Progenitor cell of endocrine pancreas (in vitro differentiated cells): ENCODE measurements at regions not wholly inside any gene's neighbourhood (a gene's known extent, or its start where the extent isn't known, plus 50 kb on each side); places are given as distances from the start of the nearest gene placed in this dataset.

Source experiments
- DNase-seq: peaks from one replicate; pipeline ENCODE4 v3.0.0; 2021; ENCODE audit warnings: low spot score; ENCODE audit not compliant: unreplicated experiment
- H3K27ac Mint-ChIP-seq: 2 replicates; pipeline ENCODE4 v1.8.0; 2021; ENCODE audit warnings: mild to moderate bottlenecking, moderate library complexity, mixed read lengths
- H3K27me3 Mint-ChIP-seq: 2 replicates; pipeline ENCODE4 v1.8.0; 2021; ENCODE audit warnings: mixed read lengths
- H3K36me3 Mint-ChIP-seq: 2 replicates; pipeline ENCODE4 v1.8.0; 2022; ENCODE audit warnings: mixed read lengths; ENCODE audit not compliant: insufficient read depth
- H3K4me1 Mint-ChIP-seq: 2 replicates; pipeline ENCODE4 v1.8.0; 2021; ENCODE audit warnings: low read depth, mixed read lengths
- H3K4me3 Mint-ChIP-seq: 2 replicates; pipeline ENCODE4 v1.8.0; 2021; ENCODE audit warnings: low read depth, mild to moderate bottlenecking, moderate library complexity, mixed read lengths
- H3K9me3 Mint-ChIP-seq: 2 replicates; pipeline ENCODE4 v1.8.0; 2021; ENCODE audit warnings: low read depth, mixed read lengths
- TF ChIP-seq, protein P1 (sequence below): fragments of 200-600 bp; sonication (generic); IDR thresholded peaks from one replicate; pipeline ENCODE4 v1.5.0; 2021; ENCODE audit warnings: antibody characterized with exemption, mild to moderate bottlenecking; ENCODE audit not compliant: unreplicated experiment

DNA sequence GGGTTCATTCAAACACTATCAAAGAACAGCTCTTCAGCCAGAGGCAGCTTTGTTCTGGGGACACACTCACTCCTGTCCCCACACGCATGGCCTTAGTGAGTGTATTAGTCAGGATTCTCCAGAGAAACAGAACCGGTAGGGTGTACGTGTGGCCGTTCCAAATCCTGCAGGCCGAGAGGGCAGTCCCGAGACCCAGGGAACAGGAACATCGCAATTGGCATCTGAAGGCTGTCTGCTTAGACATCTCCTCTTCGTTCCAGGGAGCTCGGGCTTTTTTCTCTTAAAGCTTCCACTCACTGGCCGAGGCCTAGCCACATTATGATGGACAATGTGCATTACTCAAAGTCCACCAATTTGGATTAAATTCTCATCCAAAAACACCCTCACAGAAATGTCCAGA, 523.3 kb downstream of the GLRX3 start:
- TF ChIP-seq, protein P1, sequence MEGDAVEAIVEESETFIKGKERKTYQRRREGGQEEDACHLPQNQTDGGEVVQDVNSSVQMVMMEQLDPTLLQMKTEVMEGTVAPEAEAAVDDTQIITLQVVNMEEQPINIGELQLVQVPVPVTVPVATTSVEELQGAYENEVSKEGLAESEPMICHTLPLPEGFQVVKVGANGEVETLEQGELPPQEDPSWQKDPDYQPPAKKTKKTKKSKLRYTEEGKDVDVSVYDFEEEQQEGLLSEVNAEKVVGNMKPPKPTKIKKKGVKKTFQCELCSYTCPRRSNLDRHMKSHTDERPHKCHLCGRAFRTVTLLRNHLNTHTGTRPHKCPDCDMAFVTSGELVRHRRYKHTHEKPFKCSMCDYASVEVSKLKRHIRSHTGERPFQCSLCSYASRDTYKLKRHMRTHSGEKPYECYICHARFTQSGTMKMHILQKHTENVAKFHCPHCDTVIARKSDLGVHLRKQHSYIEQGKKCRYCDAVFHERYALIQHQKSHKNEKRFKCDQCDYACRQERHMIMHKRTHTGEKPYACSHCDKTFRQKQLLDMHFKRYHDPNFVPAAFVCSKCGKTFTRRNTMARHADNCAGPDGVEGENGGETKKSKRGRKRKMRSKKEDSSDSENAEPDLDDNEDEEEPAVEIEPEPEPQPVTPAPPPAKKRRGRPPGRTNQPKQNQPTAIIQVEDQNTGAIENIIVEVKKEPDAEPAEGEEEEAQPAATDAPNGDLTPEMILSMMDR: no peak
- Mint-ChIP-seq H3K27ac (no peak overlapping the region), H3K4me3 (no peak overlapping the region), H3K27me3 (peaks cover 25% of the 10 kb centered on the region), H3K9me3 (no peaks in the 10 kb centered on the region), H3K4me1 (no peaks in the 10 kb centered on the region), H3K36me3 (no peaks in the 10 kb centered on the region)
- DNase-seq: no peak

DNA sequence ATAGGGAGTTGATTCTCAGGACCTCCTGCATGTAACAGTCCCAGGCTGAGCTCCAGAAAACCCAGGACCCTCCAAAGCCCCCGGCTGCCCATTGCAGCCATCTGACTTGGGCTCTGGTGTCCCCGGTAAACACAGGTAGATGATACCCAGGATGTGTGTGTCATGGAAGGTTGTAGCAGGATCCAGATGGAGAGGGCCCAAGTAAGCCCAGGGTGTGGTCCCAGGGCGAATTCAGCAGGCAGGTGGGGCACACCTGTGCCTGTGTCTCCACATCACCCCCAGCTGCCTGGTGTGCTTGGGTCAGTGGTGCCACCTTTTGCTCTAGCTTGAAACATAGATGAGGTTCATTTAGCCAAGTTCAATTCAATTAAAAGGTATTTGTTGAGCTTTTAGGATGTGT, 524.1 kb downstream of the GLRX3 start:
- peaks cover 5% of the 10 kb centered on the region for H3K4me1 Mint-ChIP-seq
- no peak overlapping the region for H3K4me3 Mint-ChIP-seq
- TF ChIP-seq, protein P1: no peak
- no peaks in the 10 kb centered on the region for H3K9me3 Mint-ChIP-seq
- H3K27me3 Mint-ChIP-seq: peaks cover 30% of the 10 kb centered on the region
- no peak overlapping the region for H3K27ac Mint-ChIP-seq
- DNase-seq: no peak
- no peaks in the 10 kb centered on the region for H3K36me3 Mint-ChIP-seq

DNA sequence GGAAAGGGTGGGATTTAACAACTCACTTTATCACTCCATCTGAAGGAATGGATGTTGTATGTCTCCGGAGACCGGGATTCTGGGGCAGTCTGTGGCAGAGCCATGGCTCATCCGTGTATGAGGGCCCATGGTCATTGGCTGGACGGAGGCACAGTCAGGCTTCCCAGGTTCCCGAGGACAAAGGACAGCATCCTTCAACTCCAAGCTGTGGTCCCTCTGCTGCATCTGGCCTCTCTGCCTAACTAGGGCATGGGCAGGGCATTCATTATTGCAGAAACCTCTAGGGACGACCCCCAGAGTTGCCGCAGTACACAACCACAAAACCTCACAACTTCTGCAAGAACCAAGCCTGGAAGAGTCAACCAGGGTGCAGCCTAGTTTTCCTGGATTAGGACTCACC, 525.2 kb downstream of the GLRX3 start:
- no peak overlapping the region for H3K4me3 Mint-ChIP-seq
- no peak for DNase-seq
- H3K27me3 Mint-ChIP-seq: peaks cover 41% of the 10 kb centered on the region
- H3K4me1 Mint-ChIP-seq: peaks cover 5% of the 10 kb centered on the region
- no peaks in the 10 kb centered on the region for H3K9me3 Mint-ChIP-seq
- H3K36me3 Mint-ChIP-seq: no peaks in the 10 kb centered on the region
- no peak overlapping the region for H3K27ac Mint-ChIP-seq
- TF ChIP-seq, protein P1: no peak

DNA sequence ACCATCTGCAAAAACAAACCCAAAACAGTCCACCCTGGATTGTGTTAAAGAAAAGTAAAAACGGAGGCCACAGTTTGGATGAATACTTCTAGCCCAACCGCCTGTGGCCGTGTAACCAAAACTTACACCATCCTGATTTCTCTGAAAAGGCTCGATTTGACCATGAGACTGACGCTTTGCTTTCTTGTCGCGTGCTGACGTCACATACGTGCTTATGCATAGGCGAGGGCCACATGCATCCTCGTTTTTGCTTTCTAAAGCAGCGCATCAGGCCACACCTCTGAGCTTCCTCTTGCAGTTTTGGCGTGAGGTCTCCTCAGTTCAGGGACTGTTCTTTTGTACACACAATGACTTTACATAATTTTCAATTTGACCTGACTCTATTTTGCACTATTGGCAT, 526.6 kb downstream of the GLRX3 start:
- Mint-ChIP-seq H3K4me1 (peaks cover 5% of the 10 kb centered on the region), H3K9me3 (no peaks in the 10 kb centered on the region), H3K4me3 (no peak overlapping the region), H3K27me3 (peaks cover 42% of the 10 kb centered on the region), H3K36me3 (no peaks in the 10 kb centered on the region), H3K27ac (no peak overlapping the region)
- TF ChIP-seq, protein P1: no peak
- no peak for DNase-seq

DNA sequence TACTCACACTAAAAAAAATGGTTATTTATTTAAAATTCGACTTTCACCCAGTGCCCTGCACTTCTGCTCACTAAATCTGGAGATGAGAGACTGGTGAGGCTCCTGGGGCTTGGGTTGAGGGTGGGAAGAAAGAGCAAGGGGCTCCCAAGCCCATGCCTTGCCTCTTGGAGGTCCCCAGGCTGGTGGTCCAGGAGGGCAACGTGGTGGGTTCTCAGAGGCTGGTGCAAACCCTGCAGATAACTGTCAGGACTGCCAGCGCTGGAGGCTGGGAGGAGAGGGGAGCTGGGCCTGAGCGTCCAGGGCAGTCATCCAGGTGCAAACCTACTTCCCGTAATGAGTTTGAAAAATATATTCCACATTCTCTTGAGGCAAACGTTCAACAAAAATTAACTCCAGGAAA, 528.3 kb downstream of the GLRX3 start:
- Mint-ChIP-seq H3K27me3 (peaks cover 32% of the 10 kb centered on the region), H3K36me3 (no peaks in the 10 kb centered on the region), H3K4me1 (peaks cover 5% of the 10 kb centered on the region), H3K4me3 (no peak overlapping the region), H3K9me3 (no peaks in the 10 kb centered on the region), H3K27ac (no peak overlapping the region)
- DNase-seq: no peak
- TF ChIP-seq, protein P1: no peak

DNA sequence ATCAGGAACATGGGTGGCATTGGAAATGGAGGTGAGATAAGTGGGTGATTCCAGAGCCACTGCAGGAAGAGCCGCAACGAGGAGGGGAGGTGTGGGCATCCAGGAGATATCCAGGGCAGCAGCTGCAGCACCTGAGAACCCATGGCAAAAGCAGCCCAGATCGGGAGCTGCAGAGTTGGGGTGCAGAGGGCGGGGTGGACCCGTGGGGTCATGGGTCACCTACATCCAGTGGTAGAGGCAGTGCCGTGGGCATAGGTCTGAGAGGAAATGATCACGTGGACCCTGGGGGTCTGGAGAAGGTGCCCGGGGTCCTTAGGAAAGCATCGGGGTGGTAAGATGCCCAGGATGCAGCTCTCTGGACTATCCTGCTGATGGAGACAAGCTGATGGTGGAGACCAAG, 530.0 kb downstream of the GLRX3 start:
- no peaks in the 10 kb centered on the region for H3K36me3 Mint-ChIP-seq
- H3K9me3 Mint-ChIP-seq: no peaks in the 10 kb centered on the region
- no peak for DNase-seq
- H3K4me1 Mint-ChIP-seq: peaks cover 5% of the 10 kb centered on the region
- H3K4me3 Mint-ChIP-seq: no peak overlapping the region
- TF ChIP-seq, protein P1: no peak
- peaks cover 29% of the 10 kb centered on the region for H3K27me3 Mint-ChIP-seq
- H3K27ac Mint-ChIP-seq: no peak overlapping the region
